GM12878 (cell line): ENCODE measurements at regions not wholly inside any gene's neighbourhood (a gene's known extent, or its start where the extent isn't known, plus 50 kb on each side); places are given as distances from the start of the nearest gene placed in this dataset.

Experiments
- ATAC-seq: fragments of 200-7000 bp; cut with Tn5 transposase; 3 replicates; pipeline ENCODE4 v1.9.1; 2020; ENCODE audit warnings: mild to moderate bottlenecking, moderate library complexity
- BruUV-seq: library from RNA; stranded (reverse); fragments of 400-500 nt; replicated peaks from 2 replicates; lab custom pipeline; 2021; lab: Mats Ljungman, UMichigan
- CTCF ChIA-PET: fragments of 300-600 bp; sonication (Branson Sonifier 250); formaldehyde crosslinking; extraction: SDS; loops from one replicate; lab custom pipeline; 2021; ENCODE audit warnings: inconsistent platforms; lab: Yijun Ruan, JAX
- POLR2A ChIA-PET: fragments of 350-600 bp; formaldehyde crosslinking; extraction: SDS; loops from one replicate; lab custom pipeline; 2021; ENCODE audit warnings: inconsistent platforms; lab: Charles Lee
- RAD21 ChIA-PET: fragments of 300-600 bp; sonication (Branson Sonifier 250); formaldehyde crosslinking; loops from one replicate; lab custom pipeline; 2023; ENCODE audit warnings: antibody characterized with exemption; ENCODE audit not compliant: unreplicated experiment; lab: Charles Lee
- SMC1A ChIA-PET: fragments of 300-600 bp; sonication (Branson Sonifier 250); formaldehyde crosslinking; loops from one replicate; lab custom pipeline; 2023; ENCODE audit not compliant: unreplicated experiment, uncharacterized antibody; lab: Charles Lee
- DNase-seq: peaks from one replicate; pipeline ENCODE4 v3.0.0-alpha.2; 2011; ENCODE audit warnings: low read depth, low spot score
- FAIRE-seq: peaks from 3 replicates; lab custom pipeline; 2011; peaks lifted over from hg19 to GRCh38; lab: Jason Lieb, UNC
- H2AFZ ChIP-seq: 2 replicates; pipeline ENCODE4 v1.6.0; 2011; ENCODE audit warnings: low read depth, low read length, control low read depth; ENCODE audit not compliant: control insufficient read depth
- H3K27ac ChIP-seq: 2 replicates; pipeline ENCODE4 v1.5.1; 2011; ENCODE audit warnings: control low read depth; ENCODE audit not compliant: control insufficient read depth, insufficient read depth
- H3K27me3 ChIP-seq, 2 experiments: replicated peaks in 1 of 2; 2 replicates each; pipeline versions ENCODE4 v1.6.0 to v1.6.1; 2011; ENCODE audit warnings: low read length in 1 of 2; ENCODE audit not compliant: control insufficient read depth in 2 of 2, insufficient read depth in 2 of 2
- H3K36me3 ChIP-seq, 2 experiments: 2 replicates each; pipeline ENCODE4 v1.5.1; 2011; ENCODE audit warnings: low read length in 1 of 2; ENCODE audit not compliant: control insufficient read depth in 2 of 2, insufficient read depth in 2 of 2
- H3K4me1 ChIP-seq: 2 replicates; pipeline ENCODE4 v1.6.1; 2011; ENCODE audit warnings: mild to moderate bottlenecking, low read length, moderate library complexity, mixed read lengths; ENCODE audit not compliant: control insufficient read depth, insufficient read depth
- H3K4me2 ChIP-seq: 2 replicates; pipeline ENCODE4 v1.6.0; 2011; ENCODE audit warnings: control low read depth; ENCODE audit not compliant: control insufficient read depth, insufficient read depth
- H3K4me3 ChIP-seq: fragments of 200-600 bp; sonication (generic); 2 replicates; pipeline ENCODE4 v1.5.1; 2016
- H3K79me2 ChIP-seq: 2 replicates; pipeline ENCODE4 v1.6.0; 2011; ENCODE audit warnings: low read length; ENCODE audit not compliant: control insufficient read depth, insufficient read depth
- H3K9ac ChIP-seq: 2 replicates; pipeline ENCODE4 v1.8.0; 2011; ENCODE audit warnings: low read length, control low read depth, mixed read lengths; ENCODE audit not compliant: control insufficient read depth, insufficient read depth
- H3K9me3 ChIP-seq: replicated peaks from 3 replicates; pipeline ENCODE4 v1.5.1; 2011; ENCODE audit warnings: mild to moderate bottlenecking, low read length; ENCODE audit not compliant: control insufficient read depth, insufficient read depth
- H4K20me1 ChIP-seq: 2 replicates; pipeline ENCODE4 v1.6.0; 2011; ENCODE audit not compliant: control insufficient read depth, insufficient read depth
- BRCA1 ChIP-seq: IDR thresholded peaks from 2 replicates; pipeline ENCODE4 v1.6.1; 2011; ENCODE audit warnings: low read depth, low read length, improper control_type of control experiment
- CHD1 ChIP-seq: IDR thresholded peaks from 2 replicates; pipeline ENCODE4 v1.6.1; 2012; ENCODE audit warnings: low read depth, low read length, improper control_type of control experiment
- NFIC ChIP-seq: IDR thresholded peaks from 2 replicates; pipeline ENCODE4 v1.6.1; 2012; ENCODE audit warnings: low read depth, mild to moderate bottlenecking, inconsistent platforms, low read length, moderate library complexity
- SIN3A ChIP-seq: IDR thresholded peaks from 2 replicates; pipeline ENCODE4 v1.6.1; 2012; ENCODE audit warnings: low read depth, low read length, improper control_type of control experiment
- SIX5 ChIP-seq: IDR thresholded peaks from 2 replicates; pipeline ENCODE4 v1.6.1; 2011; ENCODE audit warnings: mild to moderate bottlenecking, low read depth, low read length, moderate library complexity; ENCODE audit not compliant: severe bottlenecking
- WGBS: methylation state at CpG from one replicate; pipeline ENCODE4 v1.1.6; 2016; ENCODE audit warnings: low lambda C conversion rate; ENCODE audit not compliant: insufficient replicate concordance, insufficient coverage; ENCODE audit errors: missing lambda C conversion rate; 5-methylcytosine and 5-hydroxymethylcytosine counted together
- in situ Hi-C: fragments of 300-500 bp; cut with MboI; formaldehyde crosslinking; loops from 9 replicates; pipeline ENCODE4 v1.14.3; 2018; ENCODE audit warnings: mixed read lengths
- intact Hi-C: fragments of 100-400 bp; cut with micrococcal nuclease; formaldehyde crosslinking; loops from one replicate; pipeline ENCODE4 v1.14.2; 2022; ENCODE audit not compliant: unreplicated experiment
- TF ChIP-seq, protein P1 (sequence below): fragments of 150-350 bp; IDR thresholded peaks from 2 replicates; pipeline ENCODE4 v1.6.1; 2016; ENCODE audit warnings: low read depth, low read length
- TF ChIP-seq, protein P2 (sequence below): fragments of 150-350 bp; IDR thresholded peaks from 2 replicates; pipeline ENCODE4 v1.6.1; 2014; ENCODE audit warnings: mild to moderate bottlenecking, low read depth, low read length
- TF ChIP-seq, protein P3 (sequence below): fragments of 450-650 bp; IDR thresholded peaks from 2 replicates; pipeline ENCODE4 v1.6.1; 2017; ENCODE audit warnings: low read depth, mild to moderate bottlenecking, moderate library complexity
- TF ChIP-seq, protein P4 (sequence below): fragments of 450-650 bp; IDR thresholded peaks from 2 replicates; pipeline ENCODE4 v1.6.1; 2016; ENCODE audit warnings: mild to moderate bottlenecking

DNA sequence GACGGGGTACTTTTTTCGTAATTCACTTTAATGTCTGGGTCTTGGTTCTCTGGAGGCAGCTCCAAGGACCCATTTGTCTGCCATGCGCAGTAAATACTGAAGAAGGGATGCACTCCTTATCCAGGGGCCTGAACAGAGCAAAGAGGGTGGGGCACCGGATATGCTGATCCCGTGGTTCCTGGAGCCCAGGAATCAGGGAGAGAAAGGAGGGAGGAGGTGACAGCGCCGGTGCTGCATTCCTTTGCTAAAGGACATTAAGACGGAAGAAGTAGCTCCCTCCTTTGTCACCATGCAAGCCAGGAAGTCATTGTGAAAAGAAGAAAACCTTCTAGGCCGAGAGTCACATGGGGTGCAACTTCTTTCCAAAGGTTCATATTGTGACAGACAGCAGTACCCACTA is 1057.7 kb downstream of the VRK1 start:
- Histone ChIP-seq H3K4me2 (no peak overlapping the region), H3K4me1 (no peaks in the 10 kb centered on the region), H3K4me3 (no peak overlapping the region), H2AFZ (no peak overlapping the region), H3K9me3 (no peaks in the 10 kb centered on the region; the same call in 2 of the 3 replicates), H3K9ac (no peak overlapping the region), H3K27ac (no peak overlapping the region), H3K79me2 (no peaks in the 10 kb centered on the region), H3K36me3 (no peaks in the 10 kb centered on the region), H3K27me3 (no peaks in the 10 kb centered on the region), H4K20me1 (no peaks in the 10 kb centered on the region)
- ChIA-PET POLR2A (interaction anchor here (0.7 kb wide), 1 partner anchor 103 kb away, joined by 3 read pairs; no protein-coding TSS in a partner anchor), SMC1A (no interaction called here), RAD21 (no interaction called here), CTCF (no interaction called here)
- TF ChIP-seq, protein P1, sequence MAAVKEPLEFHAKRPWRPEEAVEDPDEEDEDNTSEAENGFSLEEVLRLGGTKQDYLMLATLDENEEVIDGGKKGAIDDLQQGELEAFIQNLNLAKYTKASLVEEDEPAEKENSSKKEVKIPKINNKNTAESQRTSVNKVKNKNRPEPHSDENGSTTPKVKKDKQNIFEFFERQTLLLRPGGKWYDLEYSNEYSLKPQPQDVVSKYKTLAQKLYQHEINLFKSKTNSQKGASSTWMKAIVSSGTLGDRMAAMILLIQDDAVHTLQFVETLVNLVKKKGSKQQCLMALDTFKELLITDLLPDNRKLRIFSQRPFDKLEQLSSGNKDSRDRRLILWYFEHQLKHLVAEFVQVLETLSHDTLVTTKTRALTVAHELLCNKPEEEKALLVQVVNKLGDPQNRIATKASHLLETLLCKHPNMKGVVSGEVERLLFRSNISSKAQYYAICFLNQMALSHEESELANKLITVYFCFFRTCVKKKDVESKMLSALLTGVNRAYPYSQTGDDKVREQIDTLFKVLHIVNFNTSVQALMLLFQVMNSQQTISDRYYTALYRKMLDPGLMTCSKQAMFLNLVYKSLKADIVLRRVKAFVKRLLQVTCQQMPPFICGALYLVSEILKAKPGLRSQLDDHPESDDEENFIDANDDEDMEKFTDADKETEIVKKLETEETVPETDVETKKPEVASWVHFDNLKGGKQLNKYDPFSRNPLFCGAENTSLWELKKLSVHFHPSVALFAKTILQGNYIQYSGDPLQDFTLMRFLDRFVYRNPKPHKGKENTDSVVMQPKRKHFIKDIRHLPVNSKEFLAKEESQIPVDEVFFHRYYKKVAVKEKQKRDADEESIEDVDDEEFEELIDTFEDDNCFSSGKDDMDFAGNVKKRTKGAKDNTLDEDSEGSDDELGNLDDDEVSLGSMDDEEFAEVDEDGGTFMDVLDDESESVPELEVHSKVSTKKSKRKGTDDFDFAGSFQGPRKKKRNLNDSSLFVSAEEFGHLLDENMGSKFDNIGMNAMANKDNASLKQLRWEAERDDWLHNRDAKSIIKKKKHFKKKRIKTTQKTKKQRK, result no peak
- TF ChIP-seq SIN3A, result no peak
- TF ChIP-seq NFIC, result no peak
- TF ChIP-seq BRCA1, result no peak
- no peak for TF ChIP-seq SIX5
- TF ChIP-seq, protein P2, sequence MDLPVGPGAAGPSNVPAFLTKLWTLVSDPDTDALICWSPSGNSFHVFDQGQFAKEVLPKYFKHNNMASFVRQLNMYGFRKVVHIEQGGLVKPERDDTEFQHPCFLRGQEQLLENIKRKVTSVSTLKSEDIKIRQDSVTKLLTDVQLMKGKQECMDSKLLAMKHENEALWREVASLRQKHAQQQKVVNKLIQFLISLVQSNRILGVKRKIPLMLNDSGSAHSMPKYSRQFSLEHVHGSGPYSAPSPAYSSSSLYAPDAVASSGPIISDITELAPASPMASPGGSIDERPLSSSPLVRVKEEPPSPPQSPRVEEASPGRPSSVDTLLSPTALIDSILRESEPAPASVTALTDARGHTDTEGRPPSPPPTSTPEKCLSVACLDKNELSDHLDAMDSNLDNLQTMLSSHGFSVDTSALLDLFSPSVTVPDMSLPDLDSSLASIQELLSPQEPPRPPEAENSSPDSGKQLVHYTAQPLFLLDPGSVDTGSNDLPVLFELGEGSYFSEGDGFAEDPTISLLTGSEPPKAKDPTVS, result no peak
- TF ChIP-seq CHD1, result no peak
- TF ChIP-seq, protein P3, sequence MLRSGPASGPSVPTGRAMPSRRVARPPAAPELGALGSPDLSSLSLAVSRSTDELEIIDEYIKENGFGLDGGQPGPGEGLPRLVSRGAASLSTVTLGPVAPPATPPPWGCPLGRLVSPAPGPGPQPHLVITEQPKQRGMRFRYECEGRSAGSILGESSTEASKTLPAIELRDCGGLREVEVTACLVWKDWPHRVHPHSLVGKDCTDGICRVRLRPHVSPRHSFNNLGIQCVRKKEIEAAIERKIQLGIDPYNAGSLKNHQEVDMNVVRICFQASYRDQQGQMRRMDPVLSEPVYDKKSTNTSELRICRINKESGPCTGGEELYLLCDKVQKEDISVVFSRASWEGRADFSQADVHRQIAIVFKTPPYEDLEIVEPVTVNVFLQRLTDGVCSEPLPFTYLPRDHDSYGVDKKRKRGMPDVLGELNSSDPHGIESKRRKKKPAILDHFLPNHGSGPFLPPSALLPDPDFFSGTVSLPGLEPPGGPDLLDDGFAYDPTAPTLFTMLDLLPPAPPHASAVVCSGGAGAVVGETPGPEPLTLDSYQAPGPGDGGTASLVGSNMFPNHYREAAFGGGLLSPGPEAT, result no peak
- TF ChIP-seq, protein P4, sequence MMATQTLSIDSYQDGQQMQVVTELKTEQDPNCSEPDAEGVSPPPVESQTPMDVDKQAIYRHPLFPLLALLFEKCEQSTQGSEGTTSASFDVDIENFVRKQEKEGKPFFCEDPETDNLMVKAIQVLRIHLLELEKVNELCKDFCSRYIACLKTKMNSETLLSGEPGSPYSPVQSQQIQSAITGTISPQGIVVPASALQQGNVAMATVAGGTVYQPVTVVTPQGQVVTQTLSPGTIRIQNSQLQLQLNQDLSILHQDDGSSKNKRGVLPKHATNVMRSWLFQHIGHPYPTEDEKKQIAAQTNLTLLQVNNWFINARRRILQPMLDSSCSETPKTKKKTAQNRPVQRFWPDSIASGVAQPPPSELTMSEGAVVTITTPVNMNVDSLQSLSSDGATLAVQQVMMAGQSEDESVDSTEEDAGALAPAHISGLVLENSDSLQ, result no peak
- WGBS, result 30% methylated on average over 9 of the region's 9 CpGs
- DNase-seq (no peak), FAIRE-seq (no peak), ATAC-seq (no peak)
- in situ Hi-C loops (no loop called here), intact Hi-C loops (no loop called here)
- no TSS peak for BruUV-seq
